ENCODE measurements at regions not wholly inside any gene's neighbourhood (a gene's known extent, or its start where the extent isn't known, plus 50 kb on each side); places are given as distances from the start of the nearest gene placed in this dataset.
A peak's percentile ranks its signal among the peaks of the same experiment; 100 is the strongest.
"Not testable (repeated sequence)": the region's sequence is repeated elsewhere in the genome, so short reads cannot be mapped to it uniquely, and the experiment has no call there.

GRCh38 chr1:157205982-157206381 lies 67.8 kb upstream of the ETV3 start:
- DNase-seq, result not testable (repeated sequence)

- DNase-seq, result no peak
Measured at GRCh38 chr1:157203166-157203565, 65.0 kb upstream of the ETV3 start.

- DNase-seq, result no peak
Measured at GRCh38 chr1:157202331-157202730, 64.1 kb upstream of the ETV3 start.

- DNase-seq, result no peak
Measured at GRCh38 chr1:157201767-157202166, 63.6 kb upstream of the ETV3 start.

DNA sequence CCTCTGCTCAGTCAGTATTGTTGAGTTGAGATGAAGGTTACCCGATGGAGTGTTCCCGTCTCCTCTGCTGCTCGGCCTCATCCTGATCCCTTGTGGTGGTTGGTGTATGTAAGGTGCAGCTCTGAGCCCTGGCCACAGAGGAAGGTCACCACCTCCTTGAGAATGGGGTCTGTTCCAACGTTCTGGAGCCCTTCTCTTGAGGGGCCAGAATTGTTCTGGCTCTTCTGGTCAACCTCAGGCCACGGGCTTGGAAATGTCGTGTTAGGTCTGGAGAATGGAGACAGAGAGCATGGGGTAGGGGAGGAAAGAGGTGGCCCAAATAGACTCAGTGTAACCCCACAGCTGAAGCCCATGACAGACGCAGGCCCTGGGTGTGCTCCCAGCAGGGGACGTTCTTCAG lies 62.3 kb upstream of the ETV3 start:
- DNase-seq, result no peak

- no peak for DNase-seq
Measured at GRCh38 chr1:157199421-157199755, 61.2 kb upstream of the ETV3 start.

- DNase-seq, result no peak
Measured at GRCh38 chr1:157198619-157199420, 60.6 kb upstream of the ETV3 start.

DNA sequence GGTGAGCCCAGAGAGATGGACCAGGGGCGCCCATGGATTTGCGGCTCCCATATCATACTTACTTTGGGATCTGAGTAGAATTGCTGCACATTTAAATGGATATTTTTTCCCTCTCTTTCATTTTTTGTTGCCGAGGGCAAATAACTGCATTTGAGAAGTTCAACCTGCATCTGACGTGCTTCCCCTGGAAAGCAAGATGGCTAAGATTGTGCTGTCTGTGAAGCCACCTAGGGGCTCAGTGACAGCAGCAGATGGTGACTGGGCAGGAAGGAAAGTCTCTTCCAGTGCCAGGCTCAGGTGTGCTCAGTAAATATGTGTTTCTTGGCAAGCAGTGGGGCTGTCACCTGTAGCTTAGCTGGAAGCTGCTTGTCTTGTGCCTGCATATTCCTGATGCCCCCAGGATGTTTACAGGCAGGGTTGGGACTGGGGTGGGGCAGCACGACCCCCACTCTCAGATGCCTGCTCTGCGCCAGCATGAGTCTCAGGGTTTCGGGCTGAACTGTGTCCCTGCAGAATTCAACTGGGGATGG lies 59.8 kb upstream of the ETV3 start:
- DNase-seq, result no peak

DNA sequence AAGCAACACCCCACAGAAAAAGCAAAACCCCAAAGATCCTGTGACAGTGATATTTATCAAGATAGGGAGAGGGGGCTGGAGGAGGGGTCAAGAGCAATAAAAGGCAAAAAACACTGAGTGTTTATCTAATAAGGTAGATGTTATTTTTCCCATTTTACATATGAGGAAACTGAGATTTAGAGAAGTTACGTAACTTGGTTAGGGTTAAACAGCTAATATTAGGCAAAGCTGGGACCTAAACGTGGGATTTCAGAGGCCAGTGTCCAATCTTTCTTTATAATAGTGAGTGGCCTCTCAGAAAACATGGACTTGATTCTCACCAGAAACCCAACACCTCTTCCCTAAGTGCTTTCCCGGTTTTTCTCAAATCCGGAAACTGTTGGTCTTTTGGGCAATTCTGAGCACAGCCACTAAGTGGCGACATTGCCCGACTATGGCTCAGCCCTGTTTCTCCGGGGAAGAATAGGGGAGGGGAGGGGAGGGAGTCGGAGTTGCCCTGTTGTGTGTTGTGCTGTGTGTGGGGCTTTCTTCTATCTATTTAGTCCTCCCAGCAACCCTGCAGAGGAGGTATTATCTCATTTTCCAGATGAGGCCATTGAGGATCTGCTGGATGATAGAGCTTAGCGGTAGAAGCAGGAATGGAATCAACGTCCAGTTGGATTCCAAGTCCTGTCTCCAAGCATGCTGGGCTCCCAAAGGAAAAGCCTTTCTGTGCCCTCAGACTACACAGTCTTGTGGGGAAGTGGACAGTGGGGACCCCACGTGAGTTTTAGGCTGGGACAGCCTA lies 58.7 kb upstream of the ETV3 start:
- peak; percentile 45 to 57 for DNase-seq

DNA sequence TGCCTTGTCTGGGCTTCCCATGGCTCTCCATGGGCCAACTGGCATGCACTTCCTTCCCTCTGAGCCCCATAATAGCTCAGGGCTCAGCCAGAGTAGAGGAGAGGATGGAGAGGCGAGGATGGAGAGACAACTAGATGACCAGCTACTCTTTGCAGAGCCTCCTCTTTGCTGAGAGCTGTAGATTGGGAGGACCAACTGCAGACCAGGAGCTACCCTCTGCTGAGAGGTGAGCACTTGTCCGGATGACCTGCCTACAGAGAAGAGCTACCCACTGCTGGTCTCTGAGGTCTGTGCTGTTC lies 58.0 kb upstream of the ETV3 start:
- no peak for DNase-seq

DNA sequence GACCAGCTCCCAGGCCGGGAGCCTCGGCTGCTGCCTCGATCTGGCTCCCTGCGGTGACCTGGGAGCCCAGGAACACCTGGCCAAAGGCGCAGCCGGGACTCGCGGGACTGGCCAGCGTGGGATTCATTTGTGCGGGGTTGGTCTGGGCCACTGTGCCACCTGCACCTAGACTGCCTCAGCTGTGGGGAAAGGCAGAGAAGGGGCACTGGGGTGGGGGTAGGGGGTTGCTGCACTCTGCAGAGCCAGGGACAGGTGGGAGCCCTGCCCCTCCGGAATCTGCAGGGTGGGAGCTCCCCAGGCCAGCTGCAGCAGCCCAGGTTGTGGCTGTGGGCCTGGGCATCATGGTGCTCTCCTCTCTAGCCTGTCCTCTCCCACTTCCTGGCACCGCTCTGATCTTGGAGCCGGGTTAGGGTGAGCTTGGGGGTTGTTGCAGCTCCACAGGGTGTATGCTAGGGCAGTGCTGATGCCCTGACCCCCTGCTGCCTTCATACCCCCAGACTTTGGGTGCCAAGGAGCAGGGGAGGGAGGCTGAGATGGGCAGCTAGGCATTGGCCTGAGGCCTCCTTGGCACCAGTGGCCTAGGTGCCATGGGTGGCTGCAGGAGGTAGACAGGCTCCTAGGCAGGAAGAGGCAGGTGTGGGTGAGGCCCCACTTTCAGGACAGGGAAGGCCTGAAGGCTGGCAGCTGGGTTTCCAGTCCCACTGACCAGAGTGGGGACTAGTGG lies 57.5 kb upstream of the ETV3 start:
- DNase-seq, result no peak

- no peak for DNase-seq
Measured at GRCh38 chr1:157194731-157195520, 56.7 kb upstream of the ETV3 start.

DNA sequence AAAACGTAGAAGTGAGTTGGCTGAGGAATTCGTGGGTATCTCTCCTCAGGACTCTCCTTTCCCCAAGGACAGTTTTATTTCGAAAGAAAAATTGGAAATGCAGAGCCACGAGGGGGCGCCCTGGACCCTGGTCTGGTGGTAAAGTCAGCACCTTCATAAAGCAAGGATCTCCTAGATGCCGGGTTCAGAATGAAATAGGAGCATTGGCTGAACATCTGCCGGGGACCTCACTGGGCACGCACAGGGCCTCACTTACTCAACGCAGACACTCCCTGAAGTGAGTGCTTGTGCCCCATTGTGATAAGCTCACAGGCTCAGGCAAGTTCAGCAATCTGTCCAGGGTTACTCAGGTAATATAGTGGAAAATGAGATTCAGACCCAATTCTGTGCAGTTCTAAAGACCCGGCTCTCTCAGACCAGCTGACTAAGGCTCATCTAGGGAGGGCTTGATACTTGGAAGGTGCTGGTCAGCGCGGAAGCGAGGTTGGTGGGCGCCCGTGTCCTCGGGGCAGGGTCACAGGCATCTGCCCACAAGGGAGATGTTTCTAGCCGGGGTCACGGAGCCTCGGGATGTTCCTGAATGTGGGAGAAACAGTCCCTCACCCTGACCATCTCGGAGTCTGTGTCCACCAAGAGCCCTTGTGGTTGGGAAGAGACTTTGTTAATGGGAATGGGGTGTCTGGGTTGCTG lies 55.7 kb upstream of the ETV3 start:
- DNase-seq, result peak; percentile 74 to 95

DNA sequence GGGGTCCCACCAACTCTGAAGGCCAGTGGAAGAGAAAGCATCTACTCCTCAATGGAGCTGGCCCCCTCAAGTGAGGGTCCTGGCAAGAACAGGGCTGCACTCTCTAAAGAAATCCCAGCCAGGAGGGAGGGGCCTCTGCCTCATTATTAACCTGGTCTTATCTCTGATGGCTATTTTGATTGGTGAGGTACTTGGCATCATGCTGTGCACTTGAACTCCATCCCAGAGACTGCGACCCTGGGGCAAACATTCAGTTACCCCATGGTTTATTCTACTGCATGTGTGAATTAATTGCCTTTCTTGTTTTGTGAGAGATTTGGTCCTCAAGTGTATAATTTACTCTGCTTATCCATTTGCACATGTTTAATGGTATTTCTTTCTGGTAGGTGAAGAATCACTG lies 55.0 kb upstream of the ETV3 start:
- DNase-seq, result no peak

- no peak for DNase-seq
Measured at GRCh38 chr1:157189986-157190982, 52.1 kb upstream of the ETV3 start.

GRCh38 chr1:157189096-157189495 lies 50.9 kb upstream of the ETV3 start:
- no peak for DNase-seq

Data from NCI-H526 (cell line).